ENCODE measurements at regions not wholly inside any gene's neighbourhood (a gene's known extent, or its start where the extent isn't known, plus 50 kb on each side); places are given as distances from the start of the nearest gene placed in this dataset.

DNA sequence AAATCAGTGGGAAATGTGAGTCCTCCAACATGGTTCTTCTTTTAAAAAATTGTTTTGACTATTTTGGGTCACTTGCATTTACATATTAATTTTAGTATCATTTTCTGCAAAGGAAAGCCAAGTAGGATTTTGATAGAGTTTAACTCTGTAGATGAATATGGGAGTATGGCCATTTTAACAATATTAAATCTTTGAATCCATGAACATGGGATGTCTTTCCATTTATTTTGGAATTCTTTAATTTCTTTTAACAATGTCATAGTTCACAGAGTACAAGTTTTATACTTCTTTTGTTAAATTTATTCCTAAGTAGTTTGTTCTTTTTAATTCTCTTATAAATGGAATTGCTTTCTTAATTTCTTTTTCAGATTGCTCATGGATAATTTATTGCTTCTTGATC lies 56.5 kb upstream of the ARMC2 start:
- no peak overlapping the region for H3K4me3 ChIP-seq (IDR thresholded peaks at IDR 0.05; ENCODE audit: insufficient read depth, low read depth, low read length)
- H3K4me2 ChIP-seq, result no peak overlapping the region
- no peaks in the 10 kb centered on the region for H3K4me1 ChIP-seq (ENCODE audit: low read depth, poor library complexity, severe bottlenecking)
- no peak overlapping the region for H2AFZ ChIP-seq (ENCODE audit: low read depth)
- H3K79me2 ChIP-seq (ENCODE audit: insufficient read depth, low read depth), result no peaks in the 10 kb centered on the region
- H3K36me3 ChIP-seq (ENCODE audit: insufficient read depth), result no peaks in the 10 kb centered on the region
- H4K20me1 ChIP-seq (ENCODE audit: insufficient read depth), result no peaks in the 10 kb centered on the region
- no peak overlapping the region for H3K27ac ChIP-seq
- no peak overlapping the region for H3K9ac ChIP-seq
- TF ChIP-seq, protein P1, sequence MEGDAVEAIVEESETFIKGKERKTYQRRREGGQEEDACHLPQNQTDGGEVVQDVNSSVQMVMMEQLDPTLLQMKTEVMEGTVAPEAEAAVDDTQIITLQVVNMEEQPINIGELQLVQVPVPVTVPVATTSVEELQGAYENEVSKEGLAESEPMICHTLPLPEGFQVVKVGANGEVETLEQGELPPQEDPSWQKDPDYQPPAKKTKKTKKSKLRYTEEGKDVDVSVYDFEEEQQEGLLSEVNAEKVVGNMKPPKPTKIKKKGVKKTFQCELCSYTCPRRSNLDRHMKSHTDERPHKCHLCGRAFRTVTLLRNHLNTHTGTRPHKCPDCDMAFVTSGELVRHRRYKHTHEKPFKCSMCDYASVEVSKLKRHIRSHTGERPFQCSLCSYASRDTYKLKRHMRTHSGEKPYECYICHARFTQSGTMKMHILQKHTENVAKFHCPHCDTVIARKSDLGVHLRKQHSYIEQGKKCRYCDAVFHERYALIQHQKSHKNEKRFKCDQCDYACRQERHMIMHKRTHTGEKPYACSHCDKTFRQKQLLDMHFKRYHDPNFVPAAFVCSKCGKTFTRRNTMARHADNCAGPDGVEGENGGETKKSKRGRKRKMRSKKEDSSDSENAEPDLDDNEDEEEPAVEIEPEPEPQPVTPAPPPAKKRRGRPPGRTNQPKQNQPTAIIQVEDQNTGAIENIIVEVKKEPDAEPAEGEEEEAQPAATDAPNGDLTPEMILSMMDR (conservative IDR thresholded peaks at IDR 0.05; ENCODE audit: low read depth, low read length), result no peak
- H3K27me3 ChIP-seq (ENCODE audit: insufficient read depth, low read depth), result no peaks in the 10 kb centered on the region

DNA sequence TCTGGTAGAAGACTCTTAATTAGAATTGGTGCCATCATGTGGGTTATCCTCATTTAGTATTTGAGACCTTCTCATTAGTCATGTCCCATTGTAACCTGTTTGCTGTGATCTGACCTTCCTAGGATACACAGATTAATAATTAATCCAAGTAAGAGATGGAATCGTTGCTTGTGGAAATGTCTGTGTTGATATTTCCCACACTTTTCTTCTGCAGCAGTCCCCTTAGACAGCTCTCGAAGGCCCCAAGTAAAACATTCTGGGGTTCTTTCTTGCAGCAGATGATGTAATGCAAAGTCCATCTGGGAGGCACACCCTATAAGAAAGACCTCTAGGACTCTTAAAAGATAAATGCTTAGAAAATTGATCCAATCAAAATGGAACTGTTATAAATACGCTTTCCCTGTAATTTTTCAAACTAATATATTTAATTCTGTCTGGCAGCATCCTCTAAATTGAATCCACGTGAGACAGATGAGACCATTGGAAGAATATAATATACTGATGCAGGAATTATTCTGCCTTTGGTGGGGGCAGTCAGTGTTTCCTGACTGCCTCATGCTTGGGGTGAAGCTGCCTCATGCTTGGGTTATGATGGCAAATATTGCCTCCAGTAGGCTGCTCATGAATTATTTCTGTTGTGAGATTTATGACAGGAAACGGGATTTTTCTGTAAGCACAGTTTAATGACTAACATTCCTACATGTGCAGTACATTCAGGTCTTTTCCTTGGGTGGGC lies 54.5 kb upstream of the ARMC2 start:
- Histone ChIP-seq H3K9ac (no peak overlapping the region), H3K27ac (no peak overlapping the region), H3K36me3 (ENCODE audit: insufficient read depth) (no peaks in the 10 kb centered on the region), H3K27me3 (ENCODE audit: insufficient read depth, low read depth) (no peaks in the 10 kb centered on the region), H4K20me1 (ENCODE audit: insufficient read depth) (no peaks in the 10 kb centered on the region), H3K4me1 (ENCODE audit: low read depth, poor library complexity, severe bottlenecking) (no peaks in the 10 kb centered on the region), H3K4me3 (IDR thresholded peaks at IDR 0.05; ENCODE audit: insufficient read depth, low read depth, low read length) (no peak overlapping the region), H3K4me2 (no peak overlapping the region), H3K79me2 (ENCODE audit: insufficient read depth, low read depth) (no peaks in the 10 kb centered on the region), H2AFZ (ENCODE audit: low read depth) (no peak overlapping the region)
- TF ChIP-seq, protein P1 (conservative IDR thresholded peaks at IDR 0.05; ENCODE audit: low read depth, low read length), result no peak

DNA sequence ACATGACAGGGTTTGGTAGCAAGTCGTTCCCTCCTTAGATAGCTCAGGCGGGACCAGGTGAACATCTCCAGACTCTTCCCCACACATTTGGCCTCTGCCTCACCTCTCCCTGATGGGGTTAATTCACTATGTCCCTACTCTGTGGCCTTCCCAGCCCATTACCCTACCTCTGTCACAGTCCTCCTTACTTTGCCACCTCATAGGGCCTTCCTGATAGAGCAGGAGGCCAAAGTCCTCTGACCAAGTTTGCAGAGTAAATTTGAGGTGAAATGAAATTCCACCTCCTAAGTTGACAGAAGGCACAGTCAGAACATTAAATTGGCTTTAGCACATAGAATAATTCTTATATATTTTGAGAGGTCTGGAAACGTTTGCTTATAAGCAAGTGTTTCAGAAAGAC lies 53.1 kb upstream of the ARMC2 start:
- TF ChIP-seq, protein P1 (conservative IDR thresholded peaks at IDR 0.05; ENCODE audit: low read depth, low read length), result no peak
- H2AFZ ChIP-seq (ENCODE audit: low read depth), result no peak overlapping the region
- H3K27me3 ChIP-seq (ENCODE audit: insufficient read depth, low read depth), result no peaks in the 10 kb centered on the region

DNA sequence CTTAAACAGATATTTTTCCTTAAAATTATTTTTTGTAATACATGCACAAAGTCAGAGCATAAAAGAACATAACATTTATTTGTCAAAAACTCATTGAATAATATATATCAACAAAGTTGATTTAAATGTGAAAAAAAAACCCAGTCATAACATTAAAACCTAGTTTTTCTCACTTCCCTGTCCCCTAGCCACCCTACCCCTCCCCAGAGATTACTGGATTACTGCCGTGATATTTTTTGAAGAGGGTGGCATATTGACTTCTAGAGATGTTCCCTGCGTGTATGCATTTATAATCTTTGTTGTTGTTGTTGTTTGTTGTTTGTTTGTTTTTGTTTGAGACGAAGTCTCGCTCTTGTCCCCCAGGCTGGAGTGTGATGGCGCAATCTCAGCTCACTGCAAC lies 52.4 kb upstream of the ARMC2 start:
- Histone ChIP-seq H2AFZ (ENCODE audit: low read depth) (no peak overlapping the region), H3K27me3 (ENCODE audit: insufficient read depth, low read depth) (no peaks in the 10 kb centered on the region), H3K4me2 (no peak overlapping the region), H3K4me1 (ENCODE audit: low read depth, poor library complexity, severe bottlenecking) (no peaks in the 10 kb centered on the region), H3K79me2 (ENCODE audit: insufficient read depth, low read depth) (no peaks in the 10 kb centered on the region), H3K27ac (no peak overlapping the region), H3K36me3 (ENCODE audit: insufficient read depth) (no peaks in the 10 kb centered on the region), H3K9ac (no peak overlapping the region), H4K20me1 (ENCODE audit: insufficient read depth) (no peaks in the 10 kb centered on the region), H3K4me3 (IDR thresholded peaks at IDR 0.05; ENCODE audit: insufficient read depth, low read depth, low read length) (no peak overlapping the region)
- TF ChIP-seq, protein P1 (conservative IDR thresholded peaks at IDR 0.05; ENCODE audit: low read depth, low read length), result no peak

More for the DNA sequence above, 53.1 kb upstream of the ARMC2 start:
- H3K4me1 ChIP-seq (ENCODE audit: low read depth, poor library complexity, severe bottlenecking), result no peaks in the 10 kb centered on the region
- no peaks in the 10 kb centered on the region for H3K79me2 ChIP-seq (ENCODE audit: insufficient read depth, low read depth)
- H4K20me1 ChIP-seq (ENCODE audit: insufficient read depth), result no peaks in the 10 kb centered on the region
- no peak overlapping the region for H3K4me3 ChIP-seq (IDR thresholded peaks at IDR 0.05; ENCODE audit: insufficient read depth, low read depth, low read length)
- H3K36me3 ChIP-seq (ENCODE audit: insufficient read depth), result no peaks in the 10 kb centered on the region
- H3K27ac ChIP-seq, result no peak overlapping the region
- no peak overlapping the region for H3K4me2 ChIP-seq
- H3K9ac ChIP-seq, result no peak overlapping the region

All from KMS-11 (cell line).